ENCODE measurements at regions not wholly inside any gene's neighbourhood (a gene's known extent, or its start where the extent isn't known, plus 50 kb on each side); places are given as distances from the start of the nearest gene placed in this dataset.

- H3K27me3 ChIP-seq: no peaks in the 10 kb centered on the region
- no peaks in the 10 kb centered on the region for H3K36me3 ChIP-seq (ENCODE audit: low read depth, missing control alignments)
- no peak overlapping the region for H3K27ac ChIP-seq
- intact Hi-C loops (cut with DNase I; ENCODE audit: low total_unique reads): no loop called here
- H3K9me3 ChIP-seq: no peaks in the 10 kb centered on the region
- no peak for DNase-seq
- no peak for TF ChIP-seq CTCF (IDR thresholded peaks at IDR 0.05)
- no peak for TF ChIP-seq POLR2A (IDR thresholded peaks at IDR 0.05)
- no peaks in the 10 kb centered on the region for H3K4me1 ChIP-seq
- H3K4me3 ChIP-seq: no peak overlapping the region
- WGBS, 2 donors: 66 to 71% methylated on average over 6 of the region's 6 CpGs
Observed at GRCh38 chr5:8568858-8569257, 699.9 kb downstream of the MTRR start.

- WGBS, 2 donors: 55 to 67% methylated on average over 3 of the region's 3 CpGs
- no peaks in the 10 kb centered on the region for H3K36me3 ChIP-seq (ENCODE audit: low read depth, missing control alignments)
- TF ChIP-seq POLR2A (IDR thresholded peaks at IDR 0.05): no peak
- TF ChIP-seq CTCF (IDR thresholded peaks at IDR 0.05): no peak
- no peak overlapping the region for H3K4me3 ChIP-seq
- H3K9me3 ChIP-seq: no peaks in the 10 kb centered on the region
- no peak for DNase-seq
- no peak overlapping the region for H3K27ac ChIP-seq
- no peaks in the 10 kb centered on the region for H3K27me3 ChIP-seq
- H3K4me1 ChIP-seq: no peaks in the 10 kb centered on the region
- intact Hi-C loops (cut with DNase I; ENCODE audit: low total_unique reads): no loop called here
Observed at GRCh38 chr5:8570528-8570927, 701.6 kb downstream of the MTRR start.

GRCh38 chr5:8576178-8576577 lies 707.2 kb downstream of the MTRR start:
- no peak for DNase-seq
- no peaks in the 10 kb centered on the region for H3K36me3 ChIP-seq (ENCODE audit: low read depth, missing control alignments)

GRCh38 chr5:8577792-8578191 lies 708.8 kb downstream of the MTRR start:
- 75 to 80% methylated on average over 3 of the region's 3 CpGs for WGBS, 2 donors

More at GRCh38 chr5:8576178-8576577, 707.2 kb downstream of the MTRR start:
- intact Hi-C loops (cut with DNase I; ENCODE audit: low total_unique reads): no loop called here
- Histone ChIP-seq H3K27me3 (no peaks in the 10 kb centered on the region), H3K4me3 (no peak overlapping the region), H3K4me1 (no peaks in the 10 kb centered on the region), H3K27ac (no peak overlapping the region), H3K9me3 (no peaks in the 10 kb centered on the region)
- TF ChIP-seq CTCF (IDR thresholded peaks at IDR 0.05) (no peak), POLR2A (IDR thresholded peaks at IDR 0.05) (no peak)
- WGBS, 2 donors: 72 to 79% methylated on average over 10 of the region's 10 CpGs

More at GRCh38 chr5:8577792-8578191, 708.8 kb downstream of the MTRR start:
- TF ChIP-seq POLR2A (IDR thresholded peaks at IDR 0.05): no peak
- TF ChIP-seq CTCF (IDR thresholded peaks at IDR 0.05): no peak
- no peak overlapping the region for H3K4me3 ChIP-seq
- H3K4me1 ChIP-seq: no peaks in the 10 kb centered on the region
- intact Hi-C loops (cut with DNase I; ENCODE audit: low total_unique reads): no loop called here
- H3K9me3 ChIP-seq: no peaks in the 10 kb centered on the region
- no peak for DNase-seq
- no peak overlapping the region for H3K27ac ChIP-seq
- H3K27me3 ChIP-seq: no peaks in the 10 kb centered on the region
- H3K36me3 ChIP-seq (ENCODE audit: low read depth, missing control alignments): no peaks in the 10 kb centered on the region
